Endothelial cell of umbilical vein (primary cell): ENCODE measurements at regions not wholly inside any gene's neighbourhood (a gene's known extent, or its start where the extent isn't known, plus 50 kb on each side); places are given as distances from the start of the nearest gene placed in this dataset.

Experiments used
- BruUV-seq: library from RNA; stranded (reverse); fragments of 400-500 nt; replicated peaks from 2 replicates; lab custom pipeline; 2021; lab: Mats Ljungman, UMichigan
- CTCF ChIA-PET: fragments of 300-600, 350-600 bp; sonication (Branson Sonifier 250); formaldehyde crosslinking; loops from one replicate; lab custom pipeline; 2021; ENCODE audit warnings: antibody characterized with exemption, inconsistent platforms; lab: Charles Lee
- POLR2A ChIA-PET: fragments of 300-600, 350-600 bp; sonication (Branson Sonifier 250); formaldehyde crosslinking; loops from one replicate; lab custom pipeline; 2021; ENCODE audit warnings: antibody characterized with exemption, inconsistent platforms; lab: Charles Lee
- DNase-seq: peaks from one replicate; pipeline ENCODE4 v3.0.0-alpha.2; 2011; ENCODE audit warnings: low read depth, low spot score
- FAIRE-seq: peaks from 2 replicates; lab custom pipeline; 2011; peaks lifted over from hg19 to GRCh38; lab: Jason Lieb, UNC
- H2AFZ ChIP-seq: 2 replicates; pipeline ENCODE4 v1.6.0; 2012; ENCODE audit warnings: low read depth, low read length, control low read depth, inconsistent platforms
- H3K27ac ChIP-seq: 2 replicates; pipeline ENCODE4 v1.5.1; 2011; ENCODE audit warnings: low read depth, mild to moderate bottlenecking, control low read depth, low read length, moderate library complexity; ENCODE audit not compliant: insufficient read depth
- H3K27me3 ChIP-seq, 2 experiments: 2 replicates each; pipeline versions ENCODE4 v1.6.0 to v1.6.1; 2011; ENCODE audit warnings: low read length in 2 of 2, mixed read lengths in 1 of 2; ENCODE audit not compliant: control insufficient read depth in 2 of 2, insufficient read depth in 2 of 2
- H3K36me3 ChIP-seq, 2 experiments: 2 replicates in 1 of 2; 3 replicates in 1 of 2; pipeline ENCODE4 v1.5.1; 2011; ENCODE audit warnings: low read length in 2 of 2, mild to moderate bottlenecking in 1 of 2, moderate library complexity in 1 of 2; ENCODE audit not compliant: control insufficient read depth in 2 of 2, insufficient read depth in 2 of 2; ENCODE audit errors: extremely low read depth in 1 of 2
- H3K4me1 ChIP-seq: 3 replicates; pipeline ENCODE4 v1.5.1; 2011; ENCODE audit warnings: mild to moderate bottlenecking, low read length; ENCODE audit not compliant: control insufficient read depth, insufficient read depth; ENCODE audit errors: extremely low read depth
- H3K4me2 ChIP-seq: 2 replicates; pipeline ENCODE4 v1.6.1; 2011; ENCODE audit warnings: low read length, control low read depth, mixed read lengths; ENCODE audit not compliant: insufficient read depth
- H3K4me3 ChIP-seq, 3 experiments: fragments of 200-600 bp in 1 of 3; sonication (generic), shearing (Covaris generic) in 1 of 3; replicated peaks in 1 of 3; 2 replicates each; pipeline ENCODE4 v1.5.1; 2011 to 2016; ENCODE audit warnings: control low read depth in 3 of 3, low read length in 3 of 3, mild to moderate bottlenecking in 2 of 3, inconsistent platforms in 1 of 3, low read depth in 1 of 3, moderate library complexity in 1 of 3; ENCODE audit not compliant: insufficient read depth in 1 of 3
- H3K79me2 ChIP-seq: 2 replicates; pipeline ENCODE4 v1.6.0; 2012; ENCODE audit warnings: low read length, inconsistent platforms; ENCODE audit not compliant: control insufficient read depth, insufficient read depth
- H3K9ac ChIP-seq: replicated peaks from 2 replicates; pipeline ENCODE3; 2011; ENCODE audit warnings: low read length, control low read depth; ENCODE audit not compliant: insufficient read depth; ENCODE audit errors: extremely low read depth
- H3K9me1 ChIP-seq: replicated peaks from 3 replicates; pipeline ENCODE4 v1.6.0; 2011; ENCODE audit warnings: mild to moderate bottlenecking, low read length; ENCODE audit not compliant: control insufficient read depth, insufficient read depth; ENCODE audit errors: extremely low read depth
- H3K9me3 ChIP-seq: replicated peaks from 2 replicates; pipeline ENCODE4 v1.5.1; 2012; ENCODE audit warnings: low read length, inconsistent platforms; ENCODE audit not compliant: control insufficient read depth, insufficient read depth
- H4K20me1 ChIP-seq: replicated peaks from 2 replicates; pipeline ENCODE3; 2011; ENCODE audit warnings: mild to moderate bottlenecking, low read length; ENCODE audit not compliant: control insufficient read depth, insufficient read depth; ENCODE audit errors: extremely low read depth
- CTCF ChIP-seq, 2 donors: IDR thresholded peaks; 1 replicate in 1 of 2; 2 replicates in 1 of 2; pipeline ENCODE4 v1.5.1; 2011; ENCODE audit warnings: low read length in 2 of 2, mild to moderate bottlenecking in 2 of 2, moderate library complexity in 2 of 2, control low read depth in 1 of 2, inconsistent platforms in 1 of 2, low read depth in 1 of 2; ENCODE audit not compliant: insufficient read depth in 1 of 2; ENCODE audit errors: extremely low read depth in 1 of 2
- EZH2 ChIP-seq: IDR thresholded peaks from 2 replicates; pipeline ENCODE4 v1.6.1; 2012; ENCODE audit warnings: borderline replicate concordance, low read depth, mild to moderate bottlenecking, moderate library complexity, low read length, inconsistent platforms; ENCODE audit not compliant: severe bottlenecking
- FOS ChIP-seq: IDR thresholded peaks from 2 replicates; pipeline ENCODE4 v1.6.1; 2011; ENCODE audit warnings: mild to moderate bottlenecking, low read length, moderate library complexity, borderline replicate concordance; ENCODE audit not compliant: insufficient read depth
- GATA2 ChIP-seq: IDR thresholded peaks from 2 replicates; pipeline ENCODE4 v1.7.0; 2011; ENCODE audit warnings: low read depth, mild to moderate bottlenecking, moderate library complexity, mixed read lengths, low read length; ENCODE audit not compliant: insufficient read length, insufficient read depth
- JUN ChIP-seq: IDR thresholded peaks from 2 replicates; pipeline ENCODE4 v1.6.1; 2011; ENCODE audit warnings: borderline replicate concordance, low read depth; ENCODE audit not compliant: insufficient read length, insufficient read depth
- MAX ChIP-seq: IDR thresholded peaks from 2 replicates; pipeline ENCODE4 v1.6.1; 2011; ENCODE audit not compliant: insufficient read depth, insufficient read length
- MYC ChIP-seq: IDR thresholded peaks from one replicate; pipeline ENCODE4 v1.6.1; 2011; ENCODE audit warnings: mild to moderate bottlenecking, low read depth, low read length
- POLR2A ChIP-seq: IDR thresholded peaks from 2 replicates; pipeline ENCODE4 v1.6.1; 2012; ENCODE audit warnings: low read depth, mild to moderate bottlenecking, control low read depth, low read length
- POLR2AphosphoS5 ChIP-seq: IDR thresholded peaks from 2 replicates; pipeline ENCODE4 v1.6.1; 2012; ENCODE audit warnings: low read depth, mild to moderate bottlenecking, control low read depth, low read length, moderate library complexity; ENCODE audit not compliant: insufficient read depth
- dilution Hi-C: fragments of 300-500 bp; cut with MboI; formaldehyde crosslinking; loops from one replicate; pipeline ENCODE4 v1.15.0; 2019; ENCODE audit warnings: low sequenced_read_pairs; ENCODE audit not compliant: extremely low pct_ligation_motif_present
- intact Hi-C: fragments of 100-400 bp; cut with micrococcal nuclease; formaldehyde crosslinking; loops from one replicate; pipeline ENCODE4 v1.10.0; 2022

DNA sequence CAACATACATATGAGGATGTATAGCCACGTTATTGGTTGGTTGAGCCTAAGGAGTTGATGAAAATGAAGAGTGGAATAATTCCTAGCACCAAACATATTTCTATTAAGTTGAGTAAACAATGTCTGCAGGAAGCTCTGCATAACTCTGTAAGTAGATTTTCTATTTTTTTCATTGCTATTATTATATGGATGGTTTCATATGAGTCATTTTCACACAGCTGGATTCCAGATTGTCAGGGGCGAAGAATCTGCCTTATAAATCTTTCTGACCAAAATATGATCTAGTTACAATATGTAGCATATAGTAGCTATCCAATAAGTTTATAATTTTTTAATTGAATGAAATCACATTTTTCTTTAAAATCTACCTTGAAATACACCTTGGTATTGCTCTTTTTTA is 468.0 kb upstream of the PKDCC start:
- Histone ChIP-seq H3K27ac (no peak overlapping the region), H3K4me3 (no peak overlapping the region), H3K4me2 (no peak overlapping the region), H3K79me2 (no peaks in the 10 kb centered on the region), H4K20me1 (no peaks in the 10 kb centered on the region), H2AFZ (no peak overlapping the region), H3K9ac (no peak overlapping the region), H3K4me1 (no peaks in the 10 kb centered on the region), H3K27me3 (no peaks in the 10 kb centered on the region), H3K9me3 (no peaks in the 10 kb centered on the region), H3K36me3 (no peaks in the 10 kb centered on the region), H3K9me1 (no peaks in the 10 kb centered on the region)
- TF ChIP-seq FOS (no peak), EZH2 (no peak), JUN (no peak), GATA2 (no peak), MYC (no peak), CTCF (IDR thresholded peaks at IDR 0.05; ENCODE audit: extremely low read depth in 1 of 2, insufficient read depth in 1 of 2, low read depth in 1 of 2, low read length in 2 of 2) (no peak), POLR2A (no peak), POLR2AphosphoS5 (no peak), MAX (no peak)
- FAIRE-seq (no peak), DNase-seq (no peak)
- intact Hi-C loops = no loop called here
- ChIA-PET POLR2A (no interaction called here), CTCF (no interaction called here)
- dilution Hi-C loops = no loop called here
- no TSS peak for BruUV-seq
